Fibroblast of lung (primary cell): ENCODE measurements at regions not wholly inside any gene's neighbourhood (a gene's known extent, or its start where the extent isn't known, plus 50 kb on each side); places are given as distances from the start of the nearest gene placed in this dataset.
A peak's percentile ranks its signal among the peaks of the same experiment; 100 is the strongest.

Experiments
- DNase-seq, 2 donors: peaks; one replicate each; pipeline versions ENCODE4 v3.0.0 to v3.0.0-alpha.2; 2010; ENCODE audit warnings: low read depth in 2 of 2
- H2AFZ ChIP-seq: 2 replicates; pipeline ENCODE4 v1.5.1; 2012; ENCODE audit warnings: low read length, control low read depth, inconsistent platforms
- H3K27ac ChIP-seq: 2 replicates; pipeline ENCODE4 v1.5.1; 2011; ENCODE audit warnings: low read length, control low read depth; ENCODE audit not compliant: insufficient read depth
- H3K27me3 ChIP-seq: 2 replicates; pipeline ENCODE4 v1.5.1; 2011; ENCODE audit warnings: mild to moderate bottlenecking, low read length; ENCODE audit not compliant: control insufficient read depth, insufficient read depth
- H3K36me3 ChIP-seq: 2 replicates; pipeline ENCODE4 v1.5.1; 2011; ENCODE audit warnings: low read length; ENCODE audit not compliant: control insufficient read depth, insufficient read depth
- H3K4me1 ChIP-seq: 2 replicates; pipeline ENCODE4 v1.5.1; 2011; ENCODE audit warnings: low read length; ENCODE audit not compliant: control insufficient read depth, insufficient read depth; ENCODE audit errors: extremely low read depth
- H3K4me2 ChIP-seq: 2 replicates; pipeline ENCODE4 v1.5.1; 2011; ENCODE audit warnings: low read length, control low read depth; ENCODE audit not compliant: insufficient read depth; ENCODE audit errors: extremely low read depth
- H3K4me3 ChIP-seq, 4 experiments: fragments of 200-600 bp in 1 of 4; sonication (generic) in 1 of 4; replicated peaks in 1 of 4; 2 replicates each; pipeline ENCODE4 v1.5.1; 2011 to 2016; ENCODE audit warnings: low read length in 4 of 4, low read depth in 3 of 4, mild to moderate bottlenecking in 3 of 4, control low read depth in 2 of 4, inconsistent platforms in 1 of 4, mixed read lengths in 1 of 4; ENCODE audit not compliant: insufficient read depth in 1 of 4; ENCODE audit errors: control extremely low read depth in 1 of 4
- H3K79me2 ChIP-seq: 2 replicates; pipeline ENCODE4 v1.5.1; 2012; ENCODE audit warnings: mild to moderate bottlenecking, low read length, inconsistent platforms; ENCODE audit not compliant: control insufficient read depth, insufficient read depth
- H3K9ac ChIP-seq: 2 replicates; pipeline ENCODE4 v1.5.1; 2011; ENCODE audit warnings: mild to moderate bottlenecking, low read length, control low read depth; ENCODE audit not compliant: insufficient read depth
- H3K9me3 ChIP-seq: 2 replicates; pipeline ENCODE4 v1.5.1; 2012; ENCODE audit warnings: low read depth, low read length; ENCODE audit not compliant: control insufficient read depth, insufficient read depth
- H4K20me1 ChIP-seq: 2 replicates; pipeline ENCODE4 v1.5.1; 2011; ENCODE audit warnings: low read length; ENCODE audit not compliant: control insufficient read depth, insufficient read depth; ENCODE audit errors: extremely low read depth
- CTCF ChIP-seq, 2 donors: IDR thresholded peaks in 1 of 2; conservative IDR thresholded peaks in 1 of 2; 1 replicate in 1 of 2; 2 replicates in 1 of 2; pipeline ENCODE4 v1.5.1; 2011 to 2012; ENCODE audit warnings: low read length in 2 of 2, control low read depth in 1 of 2, inconsistent platforms in 1 of 2, low read depth in 1 of 2, mild to moderate bottlenecking in 1 of 2
- EZH2 ChIP-seq: IDR thresholded peaks from 2 replicates; pipeline ENCODE4 v1.5.1; 2012; ENCODE audit warnings: low read length, control low read depth, mild to moderate bottlenecking; ENCODE audit errors: missing control alignments

- Histone ChIP-seq H3K36me3 (no peaks in the 10 kb centered on the region), H2AFZ (no peak overlapping the region), H3K27ac (no peak overlapping the region), H3K4me1 (no peaks in the 10 kb centered on the region), H3K79me2 (no peaks in the 10 kb centered on the region), H3K9me3 (no peaks in the 10 kb centered on the region), H4K20me1 (no peaks in the 10 kb centered on the region), H3K9ac (no peak overlapping the region), H3K27me3 (no peaks in the 10 kb centered on the region), H3K4me3 (no peak overlapping the region), H3K4me2 (no peak overlapping the region)
- TF ChIP-seq CTCF (conservative IDR thresholded peaks at IDR 0.05 in 1 of 2, IDR thresholded peaks at IDR 0.05 in 1 of 2; ENCODE audit: low read depth in 1 of 2, low read length in 2 of 2) = no peak
- TF ChIP-seq EZH2 = no peak
- DNase-seq = no peak
Observed at GRCh38 chr16:64148356-64148755, 973.5 kb downstream of the CDH11 start.

- Histone ChIP-seq H3K79me2 (no peaks in the 10 kb centered on the region), H3K9me3 (no peaks in the 10 kb centered on the region), H3K4me1 (no peaks in the 10 kb centered on the region), H3K4me3 (no peak overlapping the region), H2AFZ (no peak overlapping the region), H4K20me1 (no peaks in the 10 kb centered on the region), H3K4me2 (no peak overlapping the region), H3K27me3 (no peaks in the 10 kb centered on the region), H3K27ac (no peak overlapping the region), H3K9ac (no peak overlapping the region), H3K36me3 (no peaks in the 10 kb centered on the region)
- DNase-seq = no peak
- TF ChIP-seq CTCF (conservative IDR thresholded peaks at IDR 0.05 in 1 of 2, IDR thresholded peaks at IDR 0.05 in 1 of 2; ENCODE audit: low read depth in 1 of 2, low read length in 2 of 2) (no peak), EZH2 (no peak)
Observed at GRCh38 chr16:64147941-64148340, 973.9 kb downstream of the CDH11 start.

GRCh38 chr16:64144617-64145016 lies 977.2 kb downstream of the CDH11 start:
- Histone ChIP-seq H3K4me2 (no peak overlapping the region), H3K36me3 (no peaks in the 10 kb centered on the region), H2AFZ (no peak overlapping the region), H3K9ac (no peak overlapping the region), H3K27ac (no peak overlapping the region), H3K79me2 (no peaks in the 10 kb centered on the region), H3K9me3 (no peaks in the 10 kb centered on the region), H3K4me1 (no peaks in the 10 kb centered on the region), H3K27me3 (no peaks in the 10 kb centered on the region), H4K20me1 (no peaks in the 10 kb centered on the region), H3K4me3 (no peak overlapping the region)
- TF ChIP-seq EZH2 (no peak), CTCF (conservative IDR thresholded peaks at IDR 0.05 in 1 of 2, IDR thresholded peaks at IDR 0.05 in 1 of 2; ENCODE audit: low read depth in 1 of 2, low read length in 2 of 2) (no peak)
- DNase-seq = peak in 1 of 2 donors; percentile 29
